B cell (primary cell): ENCODE measurements at regions not wholly inside any gene's neighbourhood (a gene's known extent, or its start where the extent isn't known, plus 50 kb on each side); places are given as distances from the start of the nearest gene placed in this dataset.
"Not testable (repeated sequence)": the region's sequence is repeated elsewhere in the genome, so short reads cannot be mapped to it uniquely, and the experiment has no call there.

Experiments used
- ATAC-seq: fragments of 200-7000 bp; cut with Tn5 transposase; one replicate; pipeline ENCODE4 v1.10.0; 2021; ENCODE audit warnings: low read depth, mild to moderate bottlenecking, moderate number of reproducible peaks, moderate library complexity
- CTCF ChIA-PET: fragments of 350-600 bp; sonication (Branson Sonifier 250); formaldehyde crosslinking; loops from one replicate; lab custom pipeline; 2021; ENCODE audit warnings: antibody characterized with exemption, inconsistent platforms; lab: Charles Lee
- POLR2A ChIA-PET: fragments of 350-600 bp; sonication (Branson Sonifier 250); formaldehyde crosslinking; loops from one replicate; lab custom pipeline; 2021; ENCODE audit warnings: antibody characterized with exemption; lab: Charles Lee
- DNase-seq: peaks from one replicate; pipeline ENCODE4 v3.0.0; 2013
- H2AFZ ChIP-seq: 2 replicates; pipeline ENCODE4 v1.6.1; 2012; ENCODE audit warnings: mild to moderate bottlenecking, low read depth, low read length; ENCODE audit not compliant: insufficient read depth, poor library complexity, severe bottlenecking
- H3K27ac ChIP-seq, 2 donors: 1 replicate in 1 of 2; 2 replicates in 1 of 2; pipeline ENCODE4 v1.5.1; 2012 to 2013; ENCODE audit warnings: low read length in 2 of 2, mild to moderate bottlenecking in 2 of 2, moderate library complexity in 1 of 2
- H3K27me3 ChIP-seq, 4 experiments: fragments of 200-600 bp in 1 of 4; sonication (generic) in 1 of 4; replicated peaks in 1 of 4; 1 replicate in 2 of 4; 2 replicates in 2 of 4; pipeline versions ENCODE4 v1.6.1 to v1.7.0; 2013 to 2016; ENCODE audit warnings: low read length in 3 of 4, mild to moderate bottlenecking in 2 of 4, mixed read lengths in 1 of 4, moderate library complexity in 1 of 4; ENCODE audit not compliant: insufficient read depth in 4 of 4, control insufficient read depth in 3 of 4; ENCODE audit errors: control extremely low read depth in 1 of 4
- H3K36me3 ChIP-seq, 2 experiments: replicated peaks in 1 of 2; 1 replicate in 1 of 2; 2 replicates in 1 of 2; pipeline versions ENCODE4 v1.6.1 to v1.7.1; 2013; ENCODE audit warnings: low read length in 1 of 2; ENCODE audit not compliant: insufficient read depth in 2 of 2, control insufficient read depth in 1 of 2; ENCODE audit errors: control extremely low read depth in 1 of 2, extremely low read depth in 1 of 2
- H3K4me1 ChIP-seq, 2 donors: fragments of 200-600 bp in 1 of 2; sonication (generic) in 1 of 2; 1 replicate in 1 of 2; 2 replicates in 1 of 2; pipeline versions ENCODE4 v1.5.1 to v1.6.1; 2013 to 2017; ENCODE audit warnings: low read length in 2 of 2; ENCODE audit not compliant: control insufficient read depth in 2 of 2, insufficient read depth in 2 of 2
- H3K4me2 ChIP-seq: replicated peaks from 2 replicates; pipeline ENCODE3; 2012; ENCODE audit warnings: mild to moderate bottlenecking, low read depth, low read length; ENCODE audit not compliant: poor library complexity, severe bottlenecking
- H3K4me3 ChIP-seq, 5 experiments: fragments of 200-600 bp in 1 of 5; sonication (generic) in 1 of 5; 1 replicate in 3 of 5; 2 replicates in 2 of 5; pipeline versions ENCODE4 v1.5.1 to v1.7.0; 2011 to 2016; ENCODE audit warnings: low read length in 4 of 5, mild to moderate bottlenecking in 4 of 5, low read depth in 2 of 5, control low read depth in 1 of 5, moderate library complexity in 1 of 5; ENCODE audit not compliant: insufficient read depth in 1 of 5; ENCODE audit errors: control extremely low read depth in 1 of 5, extremely low read depth in 1 of 5
- H3K79me2 ChIP-seq: fragments of 200-600 bp; sonication (generic); one replicate; pipeline ENCODE4 v1.6.0; 2016; ENCODE audit warnings: low read length; ENCODE audit not compliant: control insufficient read depth, insufficient read depth
- H3K9ac ChIP-seq: fragments of 200-600 bp; sonication (generic); 2 replicates; pipeline ENCODE4 v1.6.1; 2017; ENCODE audit warnings: mild to moderate bottlenecking, low read length, moderate library complexity
- H3K9me3 ChIP-seq, 3 donors: one replicate each; pipeline versions ENCODE4 v1.6.1 to v1.7.1; 2013; ENCODE audit warnings: low read length in 2 of 3; ENCODE audit not compliant: control insufficient read depth in 2 of 3, insufficient read depth in 1 of 3; ENCODE audit errors: control extremely low read depth in 1 of 3
- H4K20me1 ChIP-seq: 2 replicates; pipeline ENCODE4 v1.6.0; 2012; ENCODE audit warnings: mild to moderate bottlenecking, low read length; ENCODE audit not compliant: insufficient read depth, control insufficient read depth, poor library complexity, severe bottlenecking
- H3K27ac Mint-ChIP-seq: one replicate; pipeline ENCODE4 v1.8.0; 2021; ENCODE audit warnings: mixed read lengths
- H3K27me3 Mint-ChIP-seq: one replicate; pipeline ENCODE4 v1.8.0; 2021; ENCODE audit warnings: mixed read lengths
- H3K4me1 Mint-ChIP-seq: one replicate; pipeline ENCODE4 v1.8.0; 2021; ENCODE audit warnings: mixed read lengths
- H3K4me3 Mint-ChIP-seq: one replicate; pipeline ENCODE4 v1.8.0; 2021; ENCODE audit warnings: mixed read lengths
- H3K9me3 Mint-ChIP-seq: one replicate; pipeline ENCODE4 v1.8.0; 2022; ENCODE audit warnings: mixed read lengths; ENCODE audit not compliant: insufficient read depth
- WGBS: methylation state at CpG from one replicate; pipeline ENCODE4 v1.1.5; 2013; ENCODE audit warnings: missing lambda C conversion rate; ENCODE audit not compliant: insufficient coverage; 5-methylcytosine and 5-hydroxymethylcytosine counted together
- intact Hi-C: fragments of 100-400 bp; cut with micrococcal nuclease; formaldehyde crosslinking; loops from one replicate; pipeline ENCODE4 v1.10.0; 2022
- TF ChIP-seq, protein P1 (sequence below): fragments of 200-600 bp; IDR thresholded peaks from one replicate; pipeline ENCODE4 v1.8.0; 2022; ENCODE audit warnings: antibody characterized with exemption, mild to moderate bottlenecking

- no peaks in the 10 kb centered on the region for H3K27me3 ChIP-seq
- H3K9me3 ChIP-seq, result no peaks in the 10 kb centered on the region
- no peak overlapping the region for H3K4me3 ChIP-seq
- H3K9ac ChIP-seq, result no peak overlapping the region
- no peak overlapping the region for H2AFZ ChIP-seq
- H3K36me3 ChIP-seq, result no peaks in the 10 kb centered on the region
- peaks cover 16% of the 10 kb centered on the region for H3K4me1 Mint-ChIP-seq
- ChIA-PET POLR2A (no interaction called here), CTCF (no interaction called here)
- intact Hi-C loops, result no loop called here
- no peak overlapping the region for H3K27ac Mint-ChIP-seq
- peaks cover 10 to 12% of the 10 kb centered on the region in 2 donors for H3K4me1 ChIP-seq
- TF ChIP-seq, protein P1, sequence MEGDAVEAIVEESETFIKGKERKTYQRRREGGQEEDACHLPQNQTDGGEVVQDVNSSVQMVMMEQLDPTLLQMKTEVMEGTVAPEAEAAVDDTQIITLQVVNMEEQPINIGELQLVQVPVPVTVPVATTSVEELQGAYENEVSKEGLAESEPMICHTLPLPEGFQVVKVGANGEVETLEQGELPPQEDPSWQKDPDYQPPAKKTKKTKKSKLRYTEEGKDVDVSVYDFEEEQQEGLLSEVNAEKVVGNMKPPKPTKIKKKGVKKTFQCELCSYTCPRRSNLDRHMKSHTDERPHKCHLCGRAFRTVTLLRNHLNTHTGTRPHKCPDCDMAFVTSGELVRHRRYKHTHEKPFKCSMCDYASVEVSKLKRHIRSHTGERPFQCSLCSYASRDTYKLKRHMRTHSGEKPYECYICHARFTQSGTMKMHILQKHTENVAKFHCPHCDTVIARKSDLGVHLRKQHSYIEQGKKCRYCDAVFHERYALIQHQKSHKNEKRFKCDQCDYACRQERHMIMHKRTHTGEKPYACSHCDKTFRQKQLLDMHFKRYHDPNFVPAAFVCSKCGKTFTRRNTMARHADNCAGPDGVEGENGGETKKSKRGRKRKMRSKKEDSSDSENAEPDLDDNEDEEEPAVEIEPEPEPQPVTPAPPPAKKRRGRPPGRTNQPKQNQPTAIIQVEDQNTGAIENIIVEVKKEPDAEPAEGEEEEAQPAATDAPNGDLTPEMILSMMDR, result no peak
- 83% methylated on average over 1 of the region's 2 CpGs for WGBS
- no peak overlapping the region for H3K4me2 ChIP-seq
- no peaks in the 10 kb centered on the region for H3K27me3 Mint-ChIP-seq
- DNase-seq, result no peak
- H4K20me1 ChIP-seq, result no peaks in the 10 kb centered on the region
- ATAC-seq, result no peak
- no peak overlapping the region for H3K27ac ChIP-seq
- no peak overlapping the region for H3K4me3 Mint-ChIP-seq
- no peaks in the 10 kb centered on the region for H3K9me3 Mint-ChIP-seq
- no peaks in the 10 kb centered on the region for H3K79me2 ChIP-seq
Measured at GRCh38 chr4:79676705-79677104, 268.7 kb upstream of the GK2 start.

DNA sequence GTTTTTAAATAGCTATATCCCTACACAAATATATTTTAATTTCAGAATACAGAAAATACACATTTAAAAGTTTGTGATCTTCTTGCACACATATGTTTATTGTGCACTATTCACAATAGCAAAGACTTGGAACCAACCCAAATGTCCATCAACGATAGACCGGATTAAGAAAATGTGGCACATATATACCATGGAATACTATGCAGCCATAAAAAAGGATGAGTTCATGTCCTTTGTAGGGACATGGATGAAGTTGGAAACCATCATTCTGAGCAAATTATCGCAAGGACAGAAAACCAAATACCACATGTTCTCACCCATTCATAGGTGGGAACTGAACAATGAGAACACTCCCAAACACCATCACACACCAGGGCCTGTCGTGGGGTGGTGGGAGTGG lies 266.9 kb upstream of the GK2 start:
- H3K9ac ChIP-seq, H3K79me2 ChIP-seq, H3K27ac Mint-ChIP-seq, H4K20me1 ChIP-seq, H3K4me3 Mint-ChIP-seq, H3K27me3 ChIP-seq, H3K36me3 ChIP-seq, POLR2A ChIA-PET, H3K4me3 ChIP-seq, intact Hi-C loops, DNase-seq, H3K9me3 Mint-ChIP-seq, H3K27me3 Mint-ChIP-seq, H3K9me3 ChIP-seq, ATAC-seq, H3K27ac ChIP-seq, H3K4me2 ChIP-seq, H2AFZ ChIP-seq: not testable (repeated sequence)
- peaks cover 10 to 12% of the 10 kb centered on the region in 2 donors for H3K4me1 ChIP-seq
- CTCF ChIA-PET, result interaction anchor here (0.6 kb wide), 1 partner anchor 628 kb away, joined by 3 read pairs; no protein-coding TSS in a partner anchor
- no CpG with 5 or more reads among the region's 4 CpGs for WGBS
- H3K4me1 Mint-ChIP-seq, result peaks cover 16% of the 10 kb centered on the region
